ENCODE measurements at regions not wholly inside any gene's neighbourhood (a gene's known extent, or its start where the extent isn't known, plus 50 kb on each side); places are given as distances from the start of the nearest gene placed in this dataset.
A peak's percentile ranks its signal among the peaks of the same experiment; 100 is the strongest.

DNA sequence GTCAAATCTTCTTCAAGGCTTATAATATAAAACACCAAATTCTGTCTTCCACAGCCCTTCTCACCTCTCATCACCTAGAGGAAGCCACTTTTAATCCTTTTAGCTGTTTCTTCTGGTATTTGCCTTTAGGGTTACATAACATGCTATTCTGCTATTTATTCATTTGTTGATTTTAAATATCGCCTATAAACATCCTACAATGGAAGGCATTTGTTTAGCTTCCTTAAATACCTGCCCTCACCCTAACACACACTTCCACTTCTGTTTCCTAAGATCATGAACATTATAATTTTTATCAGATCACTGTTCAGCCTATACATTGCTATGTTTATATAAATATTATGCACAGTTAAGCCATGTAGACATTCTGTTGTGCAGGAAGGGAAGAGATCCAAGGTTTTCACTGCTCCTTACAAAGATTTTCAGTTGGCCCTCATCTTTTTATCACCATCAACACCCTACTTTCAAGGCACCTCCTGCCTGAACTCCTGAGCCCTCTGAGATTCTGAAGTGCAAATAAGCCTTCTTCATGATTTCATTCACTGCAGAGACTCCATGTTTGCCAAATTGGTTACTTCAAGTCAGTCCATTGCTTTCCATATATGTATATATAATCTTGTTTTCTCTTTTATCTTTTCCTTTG, 356.9 kb upstream of the ACTBL2 start:
- Histone ChIP-seq H3K27me3 (no peaks in the 10 kb centered on the region), H4K20me1 (no peaks in the 10 kb centered on the region), H3K4me3 (no peak overlapping the region), H3K36me3 (no peaks in the 10 kb centered on the region), H3K4me1 (no peaks in the 10 kb centered on the region), H3K27ac (no peak overlapping the region), H3K4me2 (no peak overlapping the region), H3K9ac (no peak overlapping the region), H3K9me3 (no peaks in the 10 kb centered on the region)
- TF ChIP-seq Cebpa-rat (IDR thresholded peaks at IDR 0.05) = no peak

DNA sequence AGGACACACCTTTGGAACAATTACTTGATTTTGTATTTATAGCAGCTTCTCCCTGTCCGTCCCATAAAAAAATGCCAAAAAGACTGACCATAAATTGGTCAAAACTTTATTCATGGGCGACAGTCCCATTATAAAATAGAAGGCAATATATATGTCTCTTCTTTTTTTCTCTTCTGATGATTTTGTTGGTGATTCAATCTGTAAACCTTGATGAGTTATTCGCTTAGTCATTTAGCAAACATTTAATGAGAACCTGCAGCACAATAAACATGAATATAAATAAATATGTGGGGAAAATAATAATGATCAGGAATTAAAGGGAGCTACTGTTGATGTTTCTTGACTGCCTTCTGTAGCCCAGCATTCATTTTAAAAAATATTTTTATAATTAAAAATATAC, 356.4 kb upstream of the ACTBL2 start:
- no peaks in the 10 kb centered on the region for H3K27me3 ChIP-seq
- no peak for TF ChIP-seq Cebpa-rat (IDR thresholded peaks at IDR 0.05)
- no peak overlapping the region for H3K4me2 ChIP-seq
- no peaks in the 10 kb centered on the region for H3K36me3 ChIP-seq
- no peak overlapping the region for H3K4me3 ChIP-seq
- no peaks in the 10 kb centered on the region for H3K9me3 ChIP-seq
- no peaks in the 10 kb centered on the region for H3K4me1 ChIP-seq
- H3K9ac ChIP-seq = no peak overlapping the region
- H4K20me1 ChIP-seq = no peaks in the 10 kb centered on the region
- no peak overlapping the region for H3K27ac ChIP-seq

DNA sequence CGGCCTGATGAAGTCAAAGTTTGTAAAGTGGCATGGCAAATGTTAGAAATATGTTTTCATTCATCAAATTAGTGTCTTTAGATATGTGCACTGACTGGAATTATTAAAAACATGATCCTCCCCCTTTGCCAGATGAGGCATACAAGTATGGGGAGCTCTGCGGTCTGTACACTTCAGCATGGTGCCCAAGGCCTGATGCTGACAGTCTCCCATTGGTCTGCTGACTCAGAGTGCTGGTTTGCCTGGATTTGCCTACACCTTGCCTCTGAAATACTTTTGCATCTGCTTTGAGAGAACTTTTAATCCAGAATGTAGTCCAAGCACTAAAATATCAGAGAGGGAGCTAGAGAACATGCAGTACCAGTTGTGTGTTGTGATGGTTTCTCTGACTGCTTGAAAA, 354.3 kb upstream of the ACTBL2 start:
- no peak overlapping the region for H3K9ac ChIP-seq
- H3K36me3 ChIP-seq = no peaks in the 10 kb centered on the region
- H3K4me2 ChIP-seq = no peak overlapping the region
- H3K9me3 ChIP-seq = no peaks in the 10 kb centered on the region
- H3K27me3 ChIP-seq = no peaks in the 10 kb centered on the region
- no peaks in the 10 kb centered on the region for H3K4me1 ChIP-seq
- TF ChIP-seq Cebpa-rat (IDR thresholded peaks at IDR 0.05) = no peak
- no peaks in the 10 kb centered on the region for H4K20me1 ChIP-seq
- no peak overlapping the region for H3K4me3 ChIP-seq
- no peak overlapping the region for H3K27ac ChIP-seq

DNA sequence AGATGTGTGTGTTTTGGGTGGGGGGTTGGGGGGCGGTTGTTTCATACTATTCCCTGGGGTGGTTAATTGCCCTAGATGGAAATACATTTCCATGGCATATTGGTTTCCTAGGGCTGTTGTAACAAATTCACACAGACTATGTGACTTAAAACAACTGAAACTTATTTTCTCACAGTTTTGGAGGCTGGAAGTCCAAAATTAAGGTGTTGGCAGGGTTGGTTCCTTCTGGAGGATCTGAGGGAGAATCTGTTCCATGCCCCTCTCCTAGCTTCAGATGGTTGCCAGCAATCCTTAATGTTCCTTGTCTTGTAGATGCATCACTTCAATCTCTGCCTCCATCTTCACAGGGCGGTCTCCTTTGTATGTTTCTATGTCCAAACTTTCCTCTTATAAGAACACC, 353.7 kb upstream of the ACTBL2 start:
- TF ChIP-seq Cebpa-rat (IDR thresholded peaks at IDR 0.05) = no peak
- no peaks in the 10 kb centered on the region for H3K4me1 ChIP-seq

DNA sequence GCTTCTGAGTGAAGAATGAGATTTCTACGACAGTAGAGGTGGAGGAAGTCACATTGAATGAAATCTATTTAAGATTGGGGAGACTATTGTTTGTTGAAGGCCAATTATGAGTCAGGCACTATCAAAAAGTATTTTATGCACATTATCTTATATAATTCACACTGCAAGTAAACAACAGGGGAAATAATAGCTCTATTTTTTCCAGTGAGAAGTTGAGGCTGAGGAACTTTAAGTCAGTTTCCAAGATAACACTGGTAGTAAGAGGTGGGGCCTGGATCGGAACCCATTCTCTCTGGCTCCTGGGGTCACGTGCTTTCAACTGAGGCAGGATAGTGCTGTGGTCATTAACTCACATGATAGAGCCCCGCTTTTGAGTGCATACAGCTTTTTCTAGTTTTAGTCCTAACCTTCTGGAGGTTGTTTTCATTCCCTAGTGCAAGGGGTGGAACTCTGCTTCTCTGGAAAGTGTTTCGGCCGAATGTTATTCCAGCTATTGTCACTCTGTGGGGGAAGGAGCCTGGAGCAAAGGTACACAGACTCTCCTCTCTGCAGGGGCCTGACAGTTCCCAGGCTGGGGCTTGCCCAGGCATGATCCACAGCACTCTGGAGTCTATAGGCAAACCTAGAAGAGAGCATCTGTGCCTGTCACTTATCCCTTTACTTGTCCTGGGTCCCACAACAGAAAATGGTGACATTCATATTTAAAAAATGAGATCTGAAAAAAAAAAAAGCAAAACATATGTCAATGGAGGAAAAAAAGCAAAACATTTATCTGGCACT, 352.4 kb upstream of the ACTBL2 start:
- no peak for TF ChIP-seq Cebpa-rat (IDR thresholded peaks at IDR 0.05)
- H3K9me3 ChIP-seq = no peaks in the 10 kb centered on the region
- no peak overlapping the region for H3K4me3 ChIP-seq
- H3K4me1 ChIP-seq = no peaks in the 10 kb centered on the region
- H3K27me3 ChIP-seq = no peaks in the 10 kb centered on the region
- no peak overlapping the region for H3K9ac ChIP-seq
- H3K4me2 ChIP-seq = no peak overlapping the region
- 0 out of 2 replicates have a peak overlapping the region, but pooled peaks have one; percentile 7 for H3K27ac ChIP-seq
- no peaks in the 10 kb centered on the region for H3K36me3 ChIP-seq
- H4K20me1 ChIP-seq = no peaks in the 10 kb centered on the region

More for the DNA sequence above, 353.7 kb upstream of the ACTBL2 start:
- no peaks in the 10 kb centered on the region for H4K20me1 ChIP-seq
- H3K27me3 ChIP-seq = no peaks in the 10 kb centered on the region
- H3K27ac ChIP-seq = no peak overlapping the region
- no peaks in the 10 kb centered on the region for H3K36me3 ChIP-seq
- no peak overlapping the region for H3K4me3 ChIP-seq
- no peak overlapping the region for H3K9ac ChIP-seq
- H3K9me3 ChIP-seq = no peaks in the 10 kb centered on the region
- H3K4me2 ChIP-seq = no peak overlapping the region

DNA sequence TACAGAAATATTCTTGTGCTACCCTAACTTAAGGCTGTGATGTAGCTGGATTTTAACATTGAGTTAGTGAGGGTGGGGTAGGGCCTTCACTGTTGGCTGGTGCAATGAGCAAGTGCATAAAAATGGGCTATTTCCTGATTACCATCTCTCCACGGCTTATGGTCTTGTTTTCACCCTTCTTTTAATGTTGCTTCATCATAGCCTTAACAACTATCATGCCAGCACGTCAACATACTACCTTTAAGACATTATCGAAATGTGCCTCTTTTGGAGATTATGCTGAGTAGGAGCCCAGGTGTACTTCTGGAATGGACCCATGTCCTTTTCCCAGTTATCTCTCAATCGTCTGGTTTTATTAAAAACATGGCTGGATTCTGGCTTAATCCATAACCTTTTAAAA, 350.9 kb upstream of the ACTBL2 start:
- no peak for TF ChIP-seq Cebpa-rat (IDR thresholded peaks at IDR 0.05)
- no peaks in the 10 kb centered on the region for H3K4me1 ChIP-seq
- no peak overlapping the region for H3K4me3 ChIP-seq
- H4K20me1 ChIP-seq = no peaks in the 10 kb centered on the region
- H3K27ac ChIP-seq = no peak overlapping the region
- no peaks in the 10 kb centered on the region for H3K9me3 ChIP-seq
- no peaks in the 10 kb centered on the region for H3K27me3 ChIP-seq
- no peaks in the 10 kb centered on the region for H3K36me3 ChIP-seq
- no peak overlapping the region for H3K9ac ChIP-seq
- H3K4me2 ChIP-seq = no peak overlapping the region

DNA sequence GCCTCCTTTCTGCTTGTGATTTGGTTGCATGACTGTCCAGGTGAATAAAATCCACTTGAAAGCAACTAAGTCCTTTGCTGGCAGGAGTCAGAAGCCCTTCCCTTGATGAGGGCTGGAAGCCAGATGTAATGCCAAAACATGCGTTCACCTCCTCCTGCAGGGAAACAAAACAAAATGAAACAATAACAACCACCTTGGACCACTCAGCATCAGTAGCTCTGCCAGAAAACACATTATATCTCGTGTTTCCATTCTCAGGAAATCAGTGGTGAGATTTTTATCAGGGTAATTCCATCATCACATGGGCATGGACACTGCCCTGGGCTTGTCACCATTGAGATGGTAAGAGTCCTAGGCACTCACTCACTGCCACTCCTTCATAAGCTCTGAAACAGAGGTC, 350.3 kb upstream of the ACTBL2 start:
- Histone ChIP-seq H3K4me2 (no peak overlapping the region), H3K4me1 (no peaks in the 10 kb centered on the region)

DNA sequence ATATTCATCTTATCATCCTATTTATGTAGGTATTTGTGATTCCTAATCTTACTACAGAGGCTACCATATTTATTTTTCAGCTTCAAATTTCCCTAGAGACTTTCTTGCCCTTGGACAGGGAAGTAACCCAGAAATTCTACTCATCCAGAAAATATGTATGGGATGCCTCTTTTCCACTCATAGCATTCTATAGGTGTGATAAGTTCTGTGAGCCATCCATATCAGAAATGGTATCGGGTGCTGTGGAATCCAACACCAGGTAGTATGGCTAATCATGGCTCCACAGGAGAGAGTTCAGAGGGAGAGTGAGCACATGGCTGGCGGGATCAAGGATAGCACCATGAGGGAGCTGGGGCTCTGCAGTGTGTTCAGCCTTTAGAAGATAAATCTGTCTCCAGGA, 349.3 kb upstream of the ACTBL2 start:
- H3K27ac ChIP-seq = no peak overlapping the region
- H3K27me3 ChIP-seq = no peaks in the 10 kb centered on the region
- no peaks in the 10 kb centered on the region for H3K36me3 ChIP-seq
- no peaks in the 10 kb centered on the region for H3K9me3 ChIP-seq
- H3K9ac ChIP-seq = no peak overlapping the region
- H3K4me3 ChIP-seq = no peak overlapping the region
- H4K20me1 ChIP-seq = no peaks in the 10 kb centered on the region
- TF ChIP-seq Cebpa-rat (IDR thresholded peaks at IDR 0.05) = no peak
- H3K4me2 ChIP-seq = no peak overlapping the region
- H3K4me1 ChIP-seq = no peaks in the 10 kb centered on the region

More for the DNA sequence above, 350.3 kb upstream of the ACTBL2 start:
- Histone ChIP-seq H3K9ac (no peak overlapping the region), H4K20me1 (no peaks in the 10 kb centered on the region), H3K27ac (no peak overlapping the region), H3K9me3 (no peaks in the 10 kb centered on the region), H3K27me3 (no peaks in the 10 kb centered on the region), H3K4me3 (no peak overlapping the region), H3K36me3 (no peaks in the 10 kb centered on the region)
- no peak for TF ChIP-seq Cebpa-rat (IDR thresholded peaks at IDR 0.05)

DNA sequence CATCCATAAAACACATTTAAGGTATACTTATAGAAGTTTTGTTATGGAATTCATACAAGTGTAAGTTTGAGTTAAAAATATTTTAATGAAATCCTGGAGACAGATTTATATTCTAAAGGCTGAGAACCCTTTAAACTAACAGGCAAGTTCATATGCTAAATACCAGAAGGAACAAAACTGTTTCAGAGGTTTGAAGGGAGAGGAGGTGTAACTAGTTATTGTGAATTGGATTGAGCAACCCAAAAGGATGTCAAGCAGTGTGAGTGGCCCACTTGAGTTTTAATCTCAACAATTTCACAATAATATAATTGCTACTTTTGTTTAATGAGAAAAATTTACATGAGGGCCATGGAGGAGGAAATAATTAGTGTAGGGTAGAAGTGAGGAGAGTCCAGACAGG, 348.5 kb upstream of the ACTBL2 start:
- no peak overlapping the region for H3K27ac ChIP-seq
- no peaks in the 10 kb centered on the region for H4K20me1 ChIP-seq
- no peaks in the 10 kb centered on the region for H3K9me3 ChIP-seq
- no peak overlapping the region for H3K4me2 ChIP-seq
- no peak overlapping the region for H3K4me3 ChIP-seq
- H3K9ac ChIP-seq = no peak overlapping the region
- no peaks in the 10 kb centered on the region for H3K4me1 ChIP-seq
- no peak for TF ChIP-seq Cebpa-rat (IDR thresholded peaks at IDR 0.05)
- H3K27me3 ChIP-seq = no peaks in the 10 kb centered on the region
- H3K36me3 ChIP-seq = no peaks in the 10 kb centered on the region

DNA sequence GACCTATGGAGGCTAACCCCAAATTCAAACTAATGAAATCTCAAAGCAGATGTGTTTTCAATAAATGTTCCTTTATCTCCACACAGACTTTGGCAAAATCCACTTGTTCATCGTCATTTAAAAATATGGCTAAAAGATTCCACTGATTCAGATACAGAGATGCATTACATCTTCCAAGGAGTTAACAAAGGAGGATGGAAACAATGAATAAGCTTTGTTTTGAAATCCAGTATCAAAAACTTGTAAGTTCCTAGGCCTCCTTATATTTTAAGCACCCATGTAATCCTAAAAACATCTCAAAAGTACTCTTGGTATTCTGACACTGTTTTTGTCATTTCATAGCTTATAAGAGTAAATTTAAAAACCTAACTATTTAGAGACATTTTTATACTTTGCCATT, 345.6 kb upstream of the ACTBL2 start:
- TF ChIP-seq Cebpa-rat (IDR thresholded peaks at IDR 0.05) = no peak
- Histone ChIP-seq H4K20me1 (no peaks in the 10 kb centered on the region), H3K27me3 (no peaks in the 10 kb centered on the region), H3K27ac (no peak overlapping the region), H3K9me3 (no peaks in the 10 kb centered on the region), H3K4me1 (no peaks in the 10 kb centered on the region), H3K9ac (no peak overlapping the region), H3K4me2 (no peak overlapping the region), H3K36me3 (no peaks in the 10 kb centered on the region), H3K4me3 (no peak overlapping the region)

Measured in BLaER1 (cell line).